Vagina (tissue), 2 donors: ENCODE measurements at regions not wholly inside any gene's neighbourhood (a gene's known extent, or its start where the extent isn't known, plus 50 kb on each side); places are given as distances from the start of the nearest gene placed in this dataset.
A peak's percentile ranks its signal among the peaks of the same experiment; 100 is the strongest.
"Not testable (repeated sequence)": the region's sequence is repeated elsewhere in the genome, so short reads cannot be mapped to it uniquely, and the experiment has no call there.

Experiments
- DNase-seq, 2 donors: peaks; one replicate each; pipeline ENCODE4 v3.0.0-alpha.2; 2017; ENCODE audit errors: extremely low spot score in 2 of 2
- H3K27ac ChIP-seq: fragments of 200-600 bp; sonication (generic); one replicate; pipeline ENCODE4 v1.5.1; 2019
- H3K27me3 ChIP-seq: fragments of 200-600 bp; sonication (generic); one replicate; pipeline ENCODE4 v1.5.1; 2019
- H3K36me3 ChIP-seq, 2 donors: fragments of 200-600 bp; sonication (generic); one replicate each; pipeline ENCODE4 v1.5.1; 2017 to 2019
- H3K4me1 ChIP-seq: fragments of 200-600 bp; sonication (generic); one replicate; pipeline ENCODE4 v1.5.1; 2019
- H3K4me3 ChIP-seq, 2 donors: fragments of 200-600 bp; sonication (generic); 1 replicate in 1 of 2; 2 replicates in 1 of 2; pipeline ENCODE4 v1.5.1; 2016 to 2019
- H3K9me3 ChIP-seq: fragments of 200-600 bp; sonication (generic); one replicate; pipeline ENCODE4 v1.5.1; 2019
- POLR2A ChIP-seq, 2 donors: fragments of 450-650 bp; IDR thresholded peaks; one replicate each; pipeline ENCODE4 v1.6.1; 2017; ENCODE audit warnings: antibody characterized with exemption in 2 of 2, mild to moderate bottlenecking in 2 of 2, moderate library complexity in 2 of 2
- POLR2AphosphoS5 ChIP-seq, 2 donors: sonication (generic); formaldehyde crosslinking; IDR thresholded peaks; one replicate each; pipeline ENCODE4 v1.9.0; 2017; ENCODE audit warnings: antibody characterized with exemption in 2 of 2, mild to moderate bottlenecking in 2 of 2, low read depth in 1 of 2; ENCODE audit not compliant: insufficient read depth in 1 of 2
- intact Hi-C: fragments of 100-400 bp; cut with DNase I; formaldehyde crosslinking; loops from one replicate; pipeline ENCODE4 v1.15.1; 2023
- TF ChIP-seq, protein P1 (sequence below), 3 experiments: fragments of 450-650 bp in 2 of 3; fragments of 200-600 bp in 1 of 3; sonication (generic) in 1 of 3; IDR thresholded peaks; one replicate each; pipeline ENCODE4 v1.5.1; 2017 to 2019; ENCODE audit warnings: antibody characterized with exemption in 3 of 3, mild to moderate bottlenecking in 2 of 3, moderate library complexity in 2 of 3

DNA sequence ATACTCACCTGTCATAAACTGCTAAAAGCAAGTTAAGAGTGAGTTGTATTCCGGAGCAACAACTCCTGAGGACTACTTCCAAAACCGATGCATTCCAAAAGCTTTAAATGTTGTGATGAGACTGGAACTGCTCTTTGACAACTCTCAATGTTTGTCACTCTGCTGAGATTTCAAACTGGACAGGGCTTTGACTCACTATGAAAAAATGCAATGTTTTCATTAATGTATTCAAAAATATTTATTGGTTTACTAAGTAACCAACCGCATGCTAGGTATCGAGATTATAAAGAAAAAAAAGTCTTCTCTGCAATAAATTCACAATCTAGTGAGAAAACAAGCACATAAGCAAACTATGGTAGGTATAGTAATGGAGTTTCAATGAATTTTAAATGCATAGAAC, 107.9 kb upstream of the GNAI1 start:
- H3K4me1 ChIP-seq: no peaks in the 10 kb centered on the region
- no peaks in the 10 kb centered on the region for H3K27me3 ChIP-seq
- H3K36me3 ChIP-seq: no peaks in the 10 kb centered on the region
- intact Hi-C loops: no loop called here
- no peak for TF ChIP-seq POLR2A (IDR thresholded peaks at IDR 0.05)
- TF ChIP-seq POLR2AphosphoS5 (IDR thresholded peaks at IDR 0.05; ENCODE audit: insufficient read depth in 1 of 2, low read depth in 1 of 2): no peak
- TF ChIP-seq, protein P1, sequence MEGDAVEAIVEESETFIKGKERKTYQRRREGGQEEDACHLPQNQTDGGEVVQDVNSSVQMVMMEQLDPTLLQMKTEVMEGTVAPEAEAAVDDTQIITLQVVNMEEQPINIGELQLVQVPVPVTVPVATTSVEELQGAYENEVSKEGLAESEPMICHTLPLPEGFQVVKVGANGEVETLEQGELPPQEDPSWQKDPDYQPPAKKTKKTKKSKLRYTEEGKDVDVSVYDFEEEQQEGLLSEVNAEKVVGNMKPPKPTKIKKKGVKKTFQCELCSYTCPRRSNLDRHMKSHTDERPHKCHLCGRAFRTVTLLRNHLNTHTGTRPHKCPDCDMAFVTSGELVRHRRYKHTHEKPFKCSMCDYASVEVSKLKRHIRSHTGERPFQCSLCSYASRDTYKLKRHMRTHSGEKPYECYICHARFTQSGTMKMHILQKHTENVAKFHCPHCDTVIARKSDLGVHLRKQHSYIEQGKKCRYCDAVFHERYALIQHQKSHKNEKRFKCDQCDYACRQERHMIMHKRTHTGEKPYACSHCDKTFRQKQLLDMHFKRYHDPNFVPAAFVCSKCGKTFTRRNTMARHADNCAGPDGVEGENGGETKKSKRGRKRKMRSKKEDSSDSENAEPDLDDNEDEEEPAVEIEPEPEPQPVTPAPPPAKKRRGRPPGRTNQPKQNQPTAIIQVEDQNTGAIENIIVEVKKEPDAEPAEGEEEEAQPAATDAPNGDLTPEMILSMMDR (IDR thresholded peaks at IDR 0.05): no peak
- DNase-seq: no peak
- no peaks in the 10 kb centered on the region for H3K9me3 ChIP-seq
- H3K27ac ChIP-seq: no peak overlapping the region
- no peak overlapping the region for H3K4me3 ChIP-seq

DNA sequence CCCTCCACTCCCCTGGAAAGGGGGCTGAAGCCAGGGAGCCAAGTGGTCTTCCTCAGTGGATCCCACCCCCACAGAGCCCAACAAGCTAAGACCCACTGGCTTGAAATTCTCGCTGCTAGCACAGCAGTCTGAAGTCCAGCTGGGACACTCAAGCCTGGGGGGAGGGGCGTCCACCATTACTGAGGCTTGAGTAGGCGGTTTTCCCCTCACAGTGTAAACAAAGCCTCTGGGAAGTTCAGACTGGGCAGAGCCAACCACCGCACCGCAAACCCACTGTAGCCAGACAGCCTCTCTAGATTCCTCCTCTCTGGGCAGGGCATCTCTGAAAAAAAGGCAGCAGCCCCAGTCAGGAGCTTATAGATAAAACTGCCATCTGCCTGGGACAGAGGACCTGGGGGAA, 114.4 kb upstream of the GNAI1 start:
- H3K36me3 ChIP-seq, intact Hi-C loops, H3K27ac ChIP-seq, H3K9me3 ChIP-seq, DNase-seq, H3K4me3 ChIP-seq, H3K4me1 ChIP-seq, H3K27me3 ChIP-seq: not testable (repeated sequence)

DNA sequence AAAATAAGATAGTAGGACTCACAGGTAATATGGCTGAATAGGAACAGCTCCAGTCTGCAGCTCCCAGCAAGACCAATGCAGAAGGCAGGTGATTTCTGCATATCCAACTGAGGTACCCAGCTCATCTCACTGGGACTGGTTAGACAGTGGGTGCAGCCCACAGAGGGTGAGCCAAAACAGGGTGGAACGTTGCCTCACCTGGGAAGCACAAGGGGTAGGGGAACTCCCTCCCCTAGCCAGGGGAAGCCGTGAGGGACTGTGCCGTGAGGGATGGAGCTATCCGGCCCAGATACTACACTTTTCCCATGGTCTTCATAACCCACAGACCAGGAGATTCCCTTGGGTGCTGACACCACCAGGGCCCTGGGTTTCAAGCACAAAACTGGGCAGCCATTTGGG, 114.8 kb upstream of the GNAI1 start:
- H3K27me3 ChIP-seq, H3K4me1 ChIP-seq, H3K9me3 ChIP-seq, H3K36me3 ChIP-seq, H3K27ac ChIP-seq, DNase-seq, H3K4me3 ChIP-seq, intact Hi-C loops: not testable (repeated sequence)

DNA sequence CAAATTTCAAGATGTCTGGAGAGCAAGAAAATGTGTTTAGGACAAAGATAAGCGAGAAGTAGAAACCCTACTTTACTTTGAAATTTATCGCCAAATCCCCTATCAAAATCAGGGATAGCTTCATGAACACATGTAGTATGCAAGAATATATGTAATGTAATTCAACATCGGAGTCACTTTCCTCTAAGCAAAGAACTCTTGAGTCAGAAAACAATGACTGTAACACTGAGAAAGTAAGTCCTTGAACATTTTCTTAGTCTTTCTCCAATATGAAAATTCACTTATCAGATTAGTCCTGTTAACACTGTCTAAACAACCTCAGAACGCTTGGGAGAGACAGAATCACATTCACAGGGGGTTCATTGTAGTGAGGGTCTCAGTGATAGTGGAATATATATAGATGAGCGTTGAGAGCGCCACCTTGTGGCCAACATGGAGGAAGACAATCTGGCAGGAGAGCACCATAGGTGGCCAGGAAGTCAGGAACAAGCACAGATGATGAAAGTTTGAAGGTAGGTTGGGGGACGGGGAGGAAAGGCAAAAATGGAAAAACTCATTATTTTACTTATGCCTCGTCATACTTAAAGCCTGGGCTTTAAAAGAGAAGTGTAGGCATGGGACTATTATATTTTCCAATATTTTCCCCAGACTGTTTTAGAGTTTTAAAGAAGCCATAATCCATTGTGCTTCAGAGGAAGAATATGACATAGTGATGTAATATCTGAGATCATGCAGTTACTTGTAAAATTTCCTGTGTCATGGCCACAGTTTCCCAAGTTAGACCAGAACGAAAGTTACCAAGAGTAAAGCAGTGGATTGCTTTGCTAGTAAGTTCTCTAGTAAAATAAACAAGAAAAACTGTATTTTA, 115.5 kb upstream of the GNAI1 start:
- Histone ChIP-seq H3K4me1 (no peaks in the 10 kb centered on the region), H3K27me3 (no peaks in the 10 kb centered on the region), H3K36me3 (no peaks in the 10 kb centered on the region), H3K27ac (no peak overlapping the region), H3K9me3 (no peaks in the 10 kb centered on the region), H3K4me3 (no peak overlapping the region)
- DNase-seq: no peak
- intact Hi-C loops: no loop called here
- no peak for TF ChIP-seq POLR2AphosphoS5 (IDR thresholded peaks at IDR 0.05; ENCODE audit: insufficient read depth in 1 of 2, low read depth in 1 of 2)
- TF ChIP-seq, protein P1 (IDR thresholded peaks at IDR 0.05): peak in 2 of 3 experiments; percentile 33 to 35

DNA sequence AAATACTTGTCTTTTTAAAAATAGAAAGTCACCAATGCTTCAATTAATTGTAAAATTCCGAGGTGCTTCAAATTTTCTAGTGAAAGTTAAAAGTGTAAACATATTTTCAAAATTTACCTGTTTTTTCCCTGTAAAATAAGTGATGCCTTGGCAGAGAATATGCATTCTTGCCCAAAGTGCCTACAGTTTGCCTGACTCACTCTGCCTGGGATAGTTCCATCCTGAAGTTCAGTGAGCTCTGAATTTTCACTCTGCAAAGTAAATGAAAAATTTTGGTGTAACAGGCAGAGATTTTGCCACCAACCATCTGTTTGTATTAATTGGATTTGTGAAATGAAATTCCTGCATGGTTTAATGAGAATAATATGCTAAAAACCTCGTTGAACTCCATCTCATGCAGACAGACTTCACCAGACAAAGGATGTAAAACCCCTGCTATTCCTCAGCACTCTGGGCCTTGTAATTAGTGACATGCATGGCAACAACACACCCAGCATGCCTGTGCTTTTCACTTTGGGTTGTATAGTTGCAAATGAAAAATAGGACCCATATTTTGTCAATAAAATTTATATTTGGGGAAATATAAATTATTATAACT, 117.4 kb upstream of the GNAI1 start:
- H3K9me3 ChIP-seq: no peaks in the 10 kb centered on the region
- intact Hi-C loops: no loop called here
- DNase-seq: no peak

More for the DNA sequence above, 117.4 kb upstream of the GNAI1 start:
- H3K4me1 ChIP-seq: no peaks in the 10 kb centered on the region
- no peak overlapping the region for H3K27ac ChIP-seq
- H3K27me3 ChIP-seq: no peaks in the 10 kb centered on the region
- no peaks in the 10 kb centered on the region for H3K36me3 ChIP-seq
- H3K4me3 ChIP-seq: no peak overlapping the region
- TF ChIP-seq POLR2AphosphoS5 (IDR thresholded peaks at IDR 0.05; ENCODE audit: insufficient read depth in 1 of 2, low read depth in 1 of 2): no peak
- TF ChIP-seq POLR2A (IDR thresholded peaks at IDR 0.05): no peak
- TF ChIP-seq, protein P1 (IDR thresholded peaks at IDR 0.05): no peak
